Keratinocyte (primary cell): ENCODE measurements at regions not wholly inside any gene's neighbourhood (a gene's known extent, or its start where the extent isn't known, plus 50 kb on each side); places are given as distances from the start of the nearest gene placed in this dataset.

ENCODE experiments used
- DNase-seq: peaks from one replicate; pipeline ENCODE4 v3.0.0-alpha.2; 2011; ENCODE audit warnings: low read depth, missing footprints, low spot score
- FAIRE-seq: peaks from 2 replicates; lab custom pipeline; 2011; peaks lifted over from hg19 to GRCh38; lab: Jason Lieb, UNC
- H2AFZ ChIP-seq: 2 replicates; pipeline ENCODE4 v1.6.0; 2012; ENCODE audit warnings: low read length, control low read depth, inconsistent platforms; ENCODE audit not compliant: control insufficient read depth
- H3K27ac ChIP-seq: 2 replicates; pipeline ENCODE4 v1.5.1; 2011; ENCODE audit warnings: low read length; ENCODE audit not compliant: control insufficient read depth, insufficient read depth
- H3K27me3 ChIP-seq: 3 replicates; pipeline ENCODE4 v1.6.0; 2011; ENCODE audit warnings: low read length; ENCODE audit not compliant: control insufficient read depth, insufficient read depth; ENCODE audit errors: extremely low read depth
- H3K36me3 ChIP-seq, 2 experiments: 2 replicates in 1 of 2; 3 replicates in 1 of 2; pipeline ENCODE4 v1.5.1; 2011; ENCODE audit warnings: low read length in 2 of 2, mild to moderate bottlenecking in 1 of 2; ENCODE audit not compliant: control insufficient read depth in 2 of 2, insufficient read depth in 2 of 2; ENCODE audit errors: extremely low read depth in 1 of 2
- H3K4me1 ChIP-seq: 3 replicates; pipeline ENCODE4 v1.5.1; 2011; ENCODE audit warnings: low read length; ENCODE audit not compliant: control insufficient read depth, insufficient read depth; ENCODE audit errors: extremely low read depth
- H3K4me2 ChIP-seq: 3 replicates; pipeline ENCODE4 v1.6.0; 2011; ENCODE audit warnings: low read depth, low read length; ENCODE audit not compliant: control insufficient read depth, insufficient read depth; ENCODE audit errors: extremely low read depth
- H3K4me3 ChIP-seq, 3 experiments: fragments of 200-600 bp in 1 of 3; sonication (generic) in 1 of 3; 2 replicates in 2 of 3; 3 replicates in 1 of 3; pipeline ENCODE4 v1.5.1; 2011 to 2016; ENCODE audit warnings: low read length in 3 of 3, mild to moderate bottlenecking in 3 of 3, control low read depth in 2 of 3, inconsistent platforms in 1 of 3, low read depth in 1 of 3, mixed read lengths in 1 of 3, mixed run types in 1 of 3, moderate library complexity in 1 of 3; ENCODE audit not compliant: control insufficient read depth in 2 of 3, insufficient read depth in 2 of 3; ENCODE audit errors: extremely low read depth in 1 of 3
- H3K79me2 ChIP-seq: 2 replicates; pipeline ENCODE4 v1.6.0; 2012; ENCODE audit warnings: low read length; ENCODE audit not compliant: control insufficient read depth, insufficient read depth
- H3K9ac ChIP-seq: 3 replicates; pipeline ENCODE4 v1.6.0; 2011; ENCODE audit warnings: low read length; ENCODE audit not compliant: control insufficient read depth, insufficient read depth; ENCODE audit errors: extremely low read depth
- H3K9me1 ChIP-seq: 3 replicates; pipeline ENCODE4 v1.6.0; 2011; ENCODE audit warnings: low read length; ENCODE audit not compliant: control insufficient read depth, insufficient read depth; ENCODE audit errors: extremely low read depth
- H3K9me3 ChIP-seq: 2 replicates; pipeline ENCODE4 v1.5.1; 2012; ENCODE audit warnings: low read depth, low read length; ENCODE audit not compliant: control insufficient read depth
- H4K20me1 ChIP-seq: 3 replicates; pipeline ENCODE4 v1.6.0; 2011; ENCODE audit warnings: low read length; ENCODE audit not compliant: control insufficient read depth, insufficient read depth; ENCODE audit errors: extremely low read depth
- EZH2 ChIP-seq: IDR thresholded peaks from one replicate; pipeline ENCODE4 v1.6.1; 2012; ENCODE audit warnings: inconsistent platforms, mild to moderate bottlenecking, low read length, moderate library complexity
- dilution Hi-C: fragments of 300-500 bp; cut with MboI; formaldehyde crosslinking; loops from one replicate; pipeline ENCODE4 v1.7.0; 2020; ENCODE audit warnings: low sequenced_read_pairs; ENCODE audit not compliant: extremely low pct_ligation_motif_present
- TF ChIP-seq, protein P1 (sequence below), 3 experiments: IDR thresholded peaks in 1 of 3; conservative IDR thresholded peaks in 1 of 3; optimal IDR thresholded peaks in 1 of 3; 2 replicates in 2 of 3; 3 replicates in 1 of 3; pipeline versions ENCODE3 to v1.5.1; 2011; ENCODE audit warnings: low read length in 3 of 3, mild to moderate bottlenecking in 3 of 3, moderate library complexity in 2 of 3, control low read depth in 1 of 3, inconsistent platforms in 1 of 3; ENCODE audit not compliant: insufficient read depth in 2 of 3; ENCODE audit errors: extremely low read depth in 1 of 3

DNA sequence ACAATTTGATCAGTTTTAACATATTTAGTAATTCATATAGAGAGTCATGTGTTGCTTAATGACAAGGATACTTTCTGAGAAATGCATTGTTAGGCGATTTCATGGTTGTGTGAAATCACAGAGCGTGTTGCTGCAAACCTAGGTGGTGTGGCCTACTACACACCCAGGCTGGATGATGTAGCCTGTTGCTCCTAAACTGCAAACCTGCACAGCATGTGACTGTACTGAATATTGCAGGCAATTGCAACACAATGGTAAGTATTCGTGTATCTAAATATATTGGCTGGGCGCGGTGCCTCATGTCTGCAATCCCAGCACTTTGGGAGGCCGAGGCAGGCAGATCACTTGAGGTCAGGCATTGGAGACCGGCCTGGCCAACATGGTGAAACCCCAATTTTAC, 73.7 kb upstream of the BAIAP2L1 start:
- H3K36me3 ChIP-seq, result no peaks in the 10 kb centered on the region
- no peaks in the 10 kb centered on the region for H3K9me3 ChIP-seq
- peaks cover 4% of the 10 kb centered on the region for H3K27me3 ChIP-seq
- FAIRE-seq (no peak), DNase-seq (no peak)
- H2AFZ ChIP-seq, result no peak overlapping the region
- no peak overlapping the region for H3K4me3 ChIP-seq
- TF ChIP-seq EZH2, result no peak
- TF ChIP-seq, protein P1, sequence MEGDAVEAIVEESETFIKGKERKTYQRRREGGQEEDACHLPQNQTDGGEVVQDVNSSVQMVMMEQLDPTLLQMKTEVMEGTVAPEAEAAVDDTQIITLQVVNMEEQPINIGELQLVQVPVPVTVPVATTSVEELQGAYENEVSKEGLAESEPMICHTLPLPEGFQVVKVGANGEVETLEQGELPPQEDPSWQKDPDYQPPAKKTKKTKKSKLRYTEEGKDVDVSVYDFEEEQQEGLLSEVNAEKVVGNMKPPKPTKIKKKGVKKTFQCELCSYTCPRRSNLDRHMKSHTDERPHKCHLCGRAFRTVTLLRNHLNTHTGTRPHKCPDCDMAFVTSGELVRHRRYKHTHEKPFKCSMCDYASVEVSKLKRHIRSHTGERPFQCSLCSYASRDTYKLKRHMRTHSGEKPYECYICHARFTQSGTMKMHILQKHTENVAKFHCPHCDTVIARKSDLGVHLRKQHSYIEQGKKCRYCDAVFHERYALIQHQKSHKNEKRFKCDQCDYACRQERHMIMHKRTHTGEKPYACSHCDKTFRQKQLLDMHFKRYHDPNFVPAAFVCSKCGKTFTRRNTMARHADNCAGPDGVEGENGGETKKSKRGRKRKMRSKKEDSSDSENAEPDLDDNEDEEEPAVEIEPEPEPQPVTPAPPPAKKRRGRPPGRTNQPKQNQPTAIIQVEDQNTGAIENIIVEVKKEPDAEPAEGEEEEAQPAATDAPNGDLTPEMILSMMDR (optimal IDR thresholded peaks at IDR 0.05 in 1 of 3, IDR thresholded peaks at IDR 0.05 in 1 of 3, conservative IDR thresholded peaks at IDR 0.05 in 1 of 3; ENCODE audit: extremely low read depth in 1 of 3, insufficient read depth in 2 of 3, low read length in 3 of 3), result no peak
- no peaks in the 10 kb centered on the region for H3K9me1 ChIP-seq
- dilution Hi-C loops, result loop anchor here (25.0 kb wide), 1 partner anchor 363 kb away; no protein-coding TSS in a partner anchor
- no peaks in the 10 kb centered on the region for H3K79me2 ChIP-seq
- no peak overlapping the region for H3K4me2 ChIP-seq
- H3K27ac ChIP-seq, result no peak overlapping the region
- no peaks in the 10 kb centered on the region for H4K20me1 ChIP-seq
- H3K9ac ChIP-seq, result no peak overlapping the region
- H3K4me1 ChIP-seq, result no peaks in the 10 kb centered on the region

DNA sequence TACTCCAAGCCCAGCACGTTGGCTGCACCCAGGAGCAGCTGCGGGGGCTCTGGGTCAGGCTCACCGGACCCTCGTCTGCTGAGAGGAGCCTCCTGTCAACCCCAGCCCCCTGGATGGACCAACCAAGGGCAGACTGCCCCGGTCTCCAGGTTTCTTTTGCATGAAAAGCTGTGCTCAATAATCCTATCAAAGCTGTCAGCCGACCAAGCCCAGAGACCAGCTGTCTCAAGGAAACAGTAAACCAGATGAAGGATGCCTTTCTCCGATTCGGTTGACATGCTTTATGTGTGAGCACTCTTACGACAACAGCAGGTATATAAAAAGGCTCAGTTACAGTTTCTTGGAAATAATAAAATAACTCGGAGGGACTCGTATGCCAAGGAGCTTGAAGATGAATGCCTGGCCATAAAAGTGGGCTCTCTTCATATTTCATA, 71.6 kb upstream of the BAIAP2L1 start:
- H3K4me2 ChIP-seq, result no peak overlapping the region
- H3K4me1 ChIP-seq, result no peaks in the 10 kb centered on the region
- dilution Hi-C loops, result loop anchor here (25.0 kb wide), 1 partner anchor 365 kb away; no protein-coding TSS in a partner anchor
- H3K9me3 ChIP-seq, result no peaks in the 10 kb centered on the region
- DNase-seq, result no peak
- no peak for FAIRE-seq
- H3K9me1 ChIP-seq, result no peaks in the 10 kb centered on the region
- H3K27ac ChIP-seq, result no peak overlapping the region
- H2AFZ ChIP-seq, result no peak overlapping the region
- no peak overlapping the region for H3K4me3 ChIP-seq
- H3K27me3 ChIP-seq, result peaks cover 4% of the 10 kb centered on the region
- H4K20me1 ChIP-seq, result no peaks in the 10 kb centered on the region
- TF ChIP-seq, protein P1 (optimal IDR thresholded peaks at IDR 0.05 in 1 of 3, IDR thresholded peaks at IDR 0.05 in 1 of 3, conservative IDR thresholded peaks at IDR 0.05 in 1 of 3; ENCODE audit: extremely low read depth in 1 of 3, insufficient read depth in 2 of 3, low read length in 3 of 3), result no peak
- no peak for TF ChIP-seq EZH2
- no peak overlapping the region for H3K9ac ChIP-seq
- H3K79me2 ChIP-seq, result no peaks in the 10 kb centered on the region
- no peaks in the 10 kb centered on the region for H3K36me3 ChIP-seq
